Left ventricle myocardium inferior (tissue), 1 donor: ENCODE measurements at regions not wholly inside any gene's neighbourhood (a gene's known extent, or its start where the extent isn't known, plus 50 kb on each side); places are given as distances from the start of the nearest gene placed in this dataset.

Source experiments
- DNase-seq: peaks from one replicate; pipeline ENCODE4 v3.0.0-alpha.2; 2020
- H3K27ac ChIP-seq: fragments of 200-600 bp; replicated peaks from 2 replicates; pipeline ENCODE4 v1.8.0; 2021
- H3K27me3 ChIP-seq: fragments of 200-600 bp; 2 replicates; pipeline ENCODE4 v1.8.0; 2021; ENCODE audit warnings: low read depth
- H3K36me3 ChIP-seq: fragments of 200-600 bp; 2 replicates; pipeline ENCODE4 v1.8.0; 2021
- H3K4me1 ChIP-seq: fragments of 200-600 bp; 2 replicates; pipeline ENCODE4 v1.8.0; 2021
- H3K4me3 ChIP-seq: fragments of 200-600 bp; 2 replicates; pipeline ENCODE4 v1.8.0; 2021; ENCODE audit warnings: mild to moderate bottlenecking, moderate library complexity
- H3K9me3 ChIP-seq: fragments of 200-600 bp; replicated peaks from 2 replicates; pipeline ENCODE4 v1.8.0; 2021
- CTCF ChIP-seq: fragments of 200-600 bp; IDR thresholded peaks from 2 replicates; pipeline ENCODE4 v1.8.0; 2021; ENCODE audit warnings: antibody characterized with exemption, mild to moderate bottlenecking, borderline replicate concordance
- intact Hi-C: fragments of 100-400 bp; cut with micrococcal nuclease; formaldehyde crosslinking; loops from one replicate; pipeline ENCODE4 v1.11.0; 2022
- donor health status: DM: no; HTN: yes; CAD: no; lungs with severe emphysema.

- Histone ChIP-seq H3K4me3 (no peak overlapping the region), H3K36me3 (no peaks in the 10 kb centered on the region), H3K27me3 (no peaks in the 10 kb centered on the region), H3K4me1 (no peaks in the 10 kb centered on the region), H3K9me3 (no peaks in the 10 kb centered on the region), H3K27ac (no peak overlapping the region)
- DNase-seq = no peak
- intact Hi-C loops = no loop called here
- TF ChIP-seq CTCF = no peak
Observed at GRCh38 chr2:166591226-166591625, 97.2 kb upstream of the SCN7A start.

DNA sequence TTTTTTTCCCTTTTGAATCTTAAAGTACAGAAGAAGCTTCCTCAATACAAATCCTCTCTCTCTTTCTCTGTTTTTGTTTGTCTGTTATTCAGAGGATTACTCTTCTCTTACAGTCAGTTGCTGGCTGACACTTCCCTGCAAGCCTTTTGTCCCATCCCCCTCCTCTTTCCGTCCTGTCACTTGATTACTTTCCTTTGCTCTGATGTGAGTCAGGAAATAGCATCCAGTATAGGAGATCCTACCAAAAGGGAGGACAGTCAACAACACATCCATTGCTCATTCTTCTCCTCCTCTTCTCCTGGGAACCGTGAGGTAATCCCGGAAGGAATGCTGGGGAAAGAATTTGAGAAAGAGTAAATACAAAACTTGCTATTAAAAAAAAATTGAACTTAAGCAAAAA, 79.3 kb upstream of the SCN7A start:
- Histone ChIP-seq H3K9me3 (no peaks in the 10 kb centered on the region), H3K27me3 (no peaks in the 10 kb centered on the region), H3K4me1 (no peaks in the 10 kb centered on the region), H3K36me3 (no peaks in the 10 kb centered on the region), H3K4me3 (no peak overlapping the region), H3K27ac (no peak overlapping the region)
- DNase-seq = no peak
- TF ChIP-seq CTCF = no peak
- intact Hi-C loops = no loop called here

DNA sequence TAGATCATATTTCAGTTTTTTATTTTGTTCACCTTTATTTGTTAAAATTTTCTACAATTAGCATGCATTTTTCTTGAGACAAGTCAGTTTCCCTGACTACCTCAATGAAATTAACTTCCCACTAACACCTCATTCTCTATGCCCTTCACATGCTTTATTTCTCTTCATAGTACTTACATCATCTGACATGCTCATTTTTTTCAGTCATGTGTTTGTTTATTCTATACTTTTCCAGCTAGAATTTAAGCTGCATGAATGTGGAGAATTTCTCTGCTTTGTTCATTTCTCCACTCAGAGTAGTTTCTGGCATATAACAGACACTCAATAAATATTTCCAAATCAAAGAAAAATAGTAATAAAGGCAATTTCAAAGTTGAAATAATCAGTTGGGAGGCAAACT, 78.9 kb upstream of the SCN7A start:
- H3K36me3 ChIP-seq = no peaks in the 10 kb centered on the region
- TF ChIP-seq CTCF = no peak
- no peaks in the 10 kb centered on the region for H3K9me3 ChIP-seq
- intact Hi-C loops = no loop called here
- H3K4me1 ChIP-seq = no peaks in the 10 kb centered on the region
- no peak overlapping the region for H3K27ac ChIP-seq
- no peaks in the 10 kb centered on the region for H3K27me3 ChIP-seq
- H3K4me3 ChIP-seq = no peak overlapping the region
- DNase-seq = no peak

- Histone ChIP-seq H3K36me3 (no peaks in the 10 kb centered on the region), H3K4me1 (no peaks in the 10 kb centered on the region), H3K27ac (no peak overlapping the region), H3K9me3 (no peaks in the 10 kb centered on the region), H3K4me3 (no peak overlapping the region), H3K27me3 (no peaks in the 10 kb centered on the region)
- no peak for DNase-seq
- TF ChIP-seq CTCF = no peak
- intact Hi-C loops = no loop called here
Observed at GRCh38 chr2:166568409-166568808, 74.4 kb upstream of the SCN7A start.

DNA sequence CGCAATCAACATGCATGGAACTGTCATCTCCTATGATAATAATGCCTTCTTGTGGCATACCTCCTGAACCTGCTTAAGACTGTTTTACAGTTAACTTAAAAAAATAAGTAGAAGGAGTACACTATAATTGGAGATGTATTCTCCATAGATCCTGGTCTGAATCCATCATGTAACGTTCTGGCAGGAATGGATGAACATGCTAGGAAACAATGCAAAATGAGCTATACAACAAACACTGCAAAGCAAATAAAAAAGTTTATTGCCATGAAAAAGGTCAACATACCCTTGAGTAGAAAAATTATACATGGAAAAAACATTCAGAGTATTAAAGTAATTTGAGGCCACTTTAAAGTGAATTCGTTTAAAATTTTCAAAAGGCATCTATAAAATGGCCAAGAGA, 71.5 kb upstream of the SCN7A start:
- Histone ChIP-seq H3K36me3 (no peaks in the 10 kb centered on the region), H3K4me3 (no peak overlapping the region), H3K27me3 (no peaks in the 10 kb centered on the region), H3K9me3 (no peaks in the 10 kb centered on the region), H3K27ac (no peak overlapping the region), H3K4me1 (no peaks in the 10 kb centered on the region)
- no peak for TF ChIP-seq CTCF
- intact Hi-C loops = no loop called here
- no peak for DNase-seq

GRCh38 chr2:166563894-166564293, 69.8 kb upstream of the SCN7A start:
- H3K36me3 ChIP-seq = no peaks in the 10 kb centered on the region
- no peaks in the 10 kb centered on the region for H3K27me3 ChIP-seq
- no peaks in the 10 kb centered on the region for H3K9me3 ChIP-seq
- DNase-seq = no peak
- TF ChIP-seq CTCF = no peak
- H3K27ac ChIP-seq = no peak overlapping the region
- intact Hi-C loops = no loop called here
- H3K4me1 ChIP-seq = no peaks in the 10 kb centered on the region
- no peak overlapping the region for H3K4me3 ChIP-seq
